ENCODE measurements at regions not wholly inside any gene's neighbourhood (a gene's known extent, or its start where the extent isn't known, plus 50 kb on each side); places are given as distances from the start of the nearest gene placed in this dataset.

DNA sequence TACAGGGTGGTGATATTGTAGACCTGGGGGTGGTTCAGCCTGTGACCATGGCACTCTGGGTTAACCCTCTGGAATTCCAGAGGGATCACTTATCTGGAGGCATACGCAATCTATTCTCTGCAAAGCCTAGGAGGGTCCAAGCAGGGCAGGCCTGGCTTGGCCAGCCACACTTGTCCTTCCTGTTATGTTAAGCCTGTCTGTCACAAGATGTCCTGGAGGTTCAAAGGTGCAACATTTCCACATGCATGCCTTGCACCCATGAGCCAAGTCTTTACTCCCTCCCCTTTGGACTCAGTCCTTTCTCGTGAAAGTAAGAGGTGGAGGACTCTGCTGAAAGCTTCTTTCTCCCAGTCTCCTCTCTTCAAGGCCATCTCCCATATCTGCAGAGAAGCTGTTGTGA lies 345.1 kb downstream of the HHIPL2 start:
- no peak for DNase-seq (ENCODE audit: low read depth)
- no peak overlapping the region for H3K4me3 ChIP-seq (ENCODE audit: low read depth, low read length)
- no peak for TF ChIP-seq CTCF (IDR thresholded peaks at IDR 0.05; ENCODE audit: control insufficient read depth, extremely low read depth, insufficient read depth)

GRCh38 chr1:222196736-222197135 lies 351.2 kb downstream of the HHIPL2 start:
- DNase-seq (ENCODE audit: low read depth): no peak
- no peak overlapping the region for H3K4me3 ChIP-seq (ENCODE audit: low read depth, low read length)
- TF ChIP-seq CTCF (IDR thresholded peaks at IDR 0.05; ENCODE audit: control insufficient read depth, extremely low read depth, insufficient read depth): no peak

DNA sequence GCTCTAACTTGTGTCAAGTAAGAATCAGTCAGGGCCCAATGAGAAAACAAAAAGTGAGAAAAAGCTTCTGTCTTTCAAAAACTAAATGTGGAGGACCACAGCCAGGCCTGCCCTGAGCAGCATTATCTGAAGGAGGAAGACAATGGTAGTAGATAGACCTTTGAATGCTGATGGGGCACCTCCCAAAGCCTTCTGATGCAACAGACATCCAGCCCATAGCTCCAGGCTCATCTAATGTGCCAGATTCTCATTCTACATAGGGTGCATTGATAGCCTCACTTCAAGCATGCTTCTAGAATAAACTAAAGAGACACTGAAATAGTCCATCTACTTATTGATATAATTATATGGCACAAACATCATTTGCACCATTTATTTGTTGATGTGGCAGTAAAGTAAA lies 351.6 kb downstream of the HHIPL2 start:
- no peak for TF ChIP-seq CTCF (IDR thresholded peaks at IDR 0.05; ENCODE audit: control insufficient read depth, extremely low read depth, insufficient read depth)
- no peak overlapping the region for H3K4me3 ChIP-seq (ENCODE audit: low read depth, low read length)
- DNase-seq (ENCODE audit: low read depth): no peak

DNA sequence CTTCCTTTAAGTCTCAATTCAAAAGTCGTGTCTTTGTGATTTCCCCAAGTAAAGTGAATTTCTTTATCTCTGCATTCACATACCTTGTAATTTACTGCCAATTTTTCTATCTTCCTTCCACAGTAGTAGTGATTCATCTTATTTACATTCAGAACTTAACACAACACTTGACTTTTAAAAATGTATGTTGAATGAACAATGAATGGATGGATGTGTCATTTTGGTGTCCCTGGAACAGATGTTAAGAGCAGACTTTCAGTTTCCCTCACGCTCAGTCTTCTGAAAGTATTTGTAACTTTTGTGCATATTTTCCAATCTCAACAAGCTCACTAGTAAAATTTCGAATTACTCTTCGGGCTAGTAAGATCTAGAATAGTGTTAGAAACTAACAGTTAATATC lies 352.0 kb downstream of the HHIPL2 start:
- no peak overlapping the region for H3K4me3 ChIP-seq (ENCODE audit: low read depth, low read length)
- no peak for DNase-seq (ENCODE audit: low read depth)
- no peak for TF ChIP-seq CTCF (IDR thresholded peaks at IDR 0.05; ENCODE audit: control insufficient read depth, extremely low read depth, insufficient read depth)

DNA sequence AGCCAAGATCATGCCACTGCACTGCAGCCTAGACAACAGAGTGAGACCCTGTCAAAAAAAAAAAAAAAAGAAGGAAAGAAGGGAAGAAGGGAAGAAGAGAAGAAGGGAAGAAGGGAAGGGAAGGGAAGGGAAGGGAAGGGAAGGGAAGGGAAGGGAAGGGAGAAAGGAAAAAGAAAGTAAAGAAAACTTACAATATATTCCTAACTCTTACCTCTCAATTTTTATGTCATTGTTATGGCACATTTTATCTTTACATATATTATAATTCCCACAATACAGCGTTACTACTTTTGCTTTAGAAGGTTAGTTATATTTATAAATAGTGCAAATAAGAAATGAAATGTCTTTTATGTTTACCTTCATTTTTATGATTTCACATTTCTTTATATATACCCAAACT lies 358.7 kb downstream of the HHIPL2 start:
- no peak for DNase-seq (ENCODE audit: low read depth)
- no peak overlapping the region for H3K4me3 ChIP-seq (ENCODE audit: low read depth, low read length)
- no peak for TF ChIP-seq CTCF (IDR thresholded peaks at IDR 0.05; ENCODE audit: control insufficient read depth, extremely low read depth, insufficient read depth)

DNA sequence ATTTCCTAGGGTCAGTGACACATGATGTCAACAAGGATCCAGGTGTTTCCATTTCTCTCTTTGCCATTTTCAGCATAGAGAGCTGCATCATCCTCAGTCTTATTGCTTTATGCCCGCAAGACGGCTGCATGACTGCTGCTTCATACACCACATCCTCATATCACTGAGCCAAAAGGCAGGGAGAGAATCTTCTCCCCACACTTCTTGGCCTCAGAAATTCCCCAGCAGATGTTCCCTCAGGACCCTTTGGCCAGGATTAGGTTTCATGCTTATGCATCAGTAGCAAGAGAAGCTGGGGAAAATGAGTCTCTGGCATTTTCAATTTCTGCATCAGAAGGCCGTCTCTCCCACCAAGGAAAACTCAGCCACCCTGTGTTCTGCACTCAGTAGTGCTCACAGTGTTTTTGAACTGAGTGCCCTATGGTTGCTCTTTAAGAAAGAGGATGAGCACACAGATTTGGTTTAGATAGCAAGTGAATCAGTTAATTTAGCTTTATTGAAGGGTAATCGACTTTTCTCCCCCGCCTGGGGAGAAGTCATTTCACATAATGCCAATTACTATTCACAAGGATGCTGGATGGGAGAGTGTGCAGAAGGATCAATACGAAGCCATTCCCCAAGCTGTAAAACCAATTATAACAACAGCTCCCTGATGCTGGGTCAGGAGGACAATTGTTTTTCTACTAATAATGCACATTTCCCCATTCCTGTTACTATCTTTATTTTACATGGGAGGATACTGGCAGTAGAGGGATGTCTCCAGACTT lies 360.2 kb downstream of the HHIPL2 start:
- H3K4me3 ChIP-seq (ENCODE audit: low read depth, low read length): no peak overlapping the region
- no peak for TF ChIP-seq CTCF (IDR thresholded peaks at IDR 0.05; ENCODE audit: control insufficient read depth, extremely low read depth, insufficient read depth)
- DNase-seq (ENCODE audit: low read depth): no peak

DNA sequence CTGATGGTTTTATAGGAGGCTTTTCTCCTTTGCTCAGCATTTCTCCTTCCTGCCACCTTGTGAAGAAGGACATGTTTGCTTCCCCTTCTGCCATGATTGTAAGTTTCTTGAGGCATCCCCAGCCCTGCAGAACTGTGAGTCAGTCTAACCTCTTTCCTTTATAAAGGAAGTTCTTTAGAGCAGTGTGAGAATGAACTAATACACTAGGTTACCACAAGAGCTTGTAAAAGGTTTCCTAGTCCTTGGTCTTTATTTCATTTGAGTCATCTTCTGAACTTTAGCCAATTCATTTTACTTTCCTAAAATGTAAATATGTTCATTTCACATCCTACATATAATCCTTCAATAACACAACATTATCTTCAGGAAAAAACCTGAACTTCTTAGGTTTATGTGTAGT lies 365.3 kb downstream of the HHIPL2 start:
- TF ChIP-seq CTCF (IDR thresholded peaks at IDR 0.05; ENCODE audit: control insufficient read depth, extremely low read depth, insufficient read depth): no peak
- H3K4me3 ChIP-seq (ENCODE audit: low read depth, low read length): no peak overlapping the region
- DNase-seq (ENCODE audit: low read depth): no peak
